ENCODE measurements at regions not wholly inside any gene's neighbourhood (a gene's known extent, or its start where the extent isn't known, plus 50 kb on each side); places are given as distances from the start of the nearest gene placed in this dataset.

DNA sequence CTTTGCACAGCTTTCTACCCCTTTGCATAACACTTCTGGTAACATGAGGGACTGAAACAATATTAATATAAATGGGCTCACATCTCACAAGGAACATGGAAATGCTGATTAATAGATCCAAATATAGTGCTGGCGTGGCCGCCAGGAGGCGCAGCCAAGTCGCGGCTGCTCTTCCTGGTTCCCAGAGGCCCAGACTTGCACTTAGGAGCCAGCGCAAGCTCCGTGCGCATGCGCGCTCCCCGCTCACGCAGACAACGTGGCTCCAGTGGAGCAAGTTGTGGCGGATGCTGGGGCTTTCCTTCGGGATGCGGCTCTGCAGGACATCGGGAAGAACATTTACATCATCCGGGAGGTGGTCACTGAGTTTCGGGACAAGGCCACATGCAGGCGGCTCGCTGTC is 318.3 kb upstream of the SLC7A11 start:
- TF ChIP-seq CTCF (IDR thresholded peaks at IDR 0.05) (no peak), POLR2A (IDR thresholded peaks at IDR 0.05) (no peak)

Measured in lower leg skin (tissue), 3 donors.